HepG2 (cell line): ENCODE measurements at regions not wholly inside any gene's neighbourhood (a gene's known extent, or its start where the extent isn't known, plus 50 kb on each side); places are given as distances from the start of the nearest gene placed in this dataset.

Experiments
- ATAC-seq: fragments of 200-7000 bp; cut with Tn5 transposase; 3 replicates; pipeline ENCODE4 v1.9.1; 2020; ENCODE audit warnings: mild to moderate bottlenecking, moderate library complexity
- BruUV-seq: library from RNA; stranded (reverse); fragments of 400-500 nt; replicated peaks from 2 replicates; lab custom pipeline; 2021; lab: Mats Ljungman, UMichigan
- CTCF ChIA-PET: fragments of 300-600 bp; formaldehyde crosslinking; extraction: SDS; loops from one replicate; lab custom pipeline; 2021; ENCODE audit warnings: low total read pairs, inconsistent platforms, low intra/inter-chr PET ratio; lab: Yijun Ruan, JAX
- POLR2A ChIA-PET: fragments of 350-600 bp; sonication (Branson Sonifier 250); formaldehyde crosslinking; loops from one replicate; lab custom pipeline; 2020; ENCODE audit warnings: antibody characterized with exemption, inconsistent platforms; lab: Yijun Ruan, JAX
- DNase-seq: peaks from one replicate; pipeline ENCODE4 v3.0.0-alpha.2; 2015; ENCODE audit warnings: low spot score
- FAIRE-seq: peaks from 3 replicates; lab custom pipeline; 2011; peaks lifted over from hg19 to GRCh38; lab: Jason Lieb, UNC
- H2AFZ ChIP-seq: one replicate; pipeline ENCODE4 v1.6.1; 2011; ENCODE audit warnings: low read length, inconsistent platforms
- H3K27ac ChIP-seq: fragments of 300-600 bp; 3 replicates; pipeline ENCODE4 v1.8.0; 2011; ENCODE audit warnings: mixed run types, mild to moderate bottlenecking, mixed read lengths, low read length, inconsistent platforms; ENCODE audit not compliant: insufficient read depth; ENCODE audit errors: extremely low read length
- H3K27me3 ChIP-seq, 2 experiments: fragments of 200-600 bp in 1 of 2; 2 replicates in 1 of 2; 3 replicates in 1 of 2; pipeline versions ENCODE4 v1.6.0 to v1.8.0; 2011; ENCODE audit warnings: low read length in 2 of 2, mild to moderate bottlenecking in 2 of 2, moderate library complexity in 2 of 2, inconsistent platforms in 1 of 2; ENCODE audit not compliant: insufficient read depth in 2 of 2, control insufficient read depth in 1 of 2
- H3K36me3 ChIP-seq, 2 experiments: fragments of 200-600 bp in 1 of 2; replicated peaks in 1 of 2; 2 replicates in 1 of 2; 3 replicates in 1 of 2; pipeline versions ENCODE4 v1.5.1 to v1.8.0; 2011; ENCODE audit warnings: low read length in 2 of 2, inconsistent platforms in 1 of 2; ENCODE audit not compliant: insufficient read depth in 2 of 2, control insufficient read depth in 1 of 2
- H3K4me1 ChIP-seq: 2 replicates; pipeline ENCODE4 v1.5.1; 2012; ENCODE audit warnings: low read length, inconsistent platforms; ENCODE audit not compliant: insufficient read depth
- H3K4me2 ChIP-seq: 2 replicates; pipeline ENCODE4 v1.6.0; 2011; ENCODE audit warnings: low read depth, low read length, inconsistent platforms
- H3K4me3 ChIP-seq, 3 experiments: fragments of 200-600 bp in 1 of 3; sonication (generic), shearing (Covaris generic) in 1 of 3; replicated peaks in 1 of 3; 2 replicates each; pipeline ENCODE4 v1.5.1; 2011 to 2016; ENCODE audit warnings: low read length in 3 of 3, inconsistent platforms in 2 of 3, low read depth in 2 of 3, mild to moderate bottlenecking in 2 of 3, control low read depth in 1 of 3, mixed read lengths in 1 of 3; ENCODE audit not compliant: insufficient read depth in 1 of 3
- H3K79me2 ChIP-seq: one replicate; pipeline ENCODE4 v1.6.1; 2011; ENCODE audit warnings: low read length, inconsistent platforms; ENCODE audit not compliant: insufficient read depth
- H3K9ac ChIP-seq: 2 replicates; pipeline ENCODE4 v1.6.0; 2011; ENCODE audit warnings: mild to moderate bottlenecking, low read depth, low read length, inconsistent platforms; ENCODE audit not compliant: insufficient read depth
- H3K9me3 ChIP-seq: 2 replicates; pipeline ENCODE4 v1.5.1; 2012; ENCODE audit warnings: mild to moderate bottlenecking, low read length
- H4K20me1 ChIP-seq: 2 replicates; pipeline ENCODE4 v1.6.0; 2011; ENCODE audit warnings: inconsistent platforms, mild to moderate bottlenecking, low read length, moderate library complexity; ENCODE audit not compliant: insufficient read depth
- GATA4 ChIP-seq: sonication (generic); IDR thresholded peaks from 2 replicates; pipeline ENCODE4 v1.6.1; 2016; ENCODE audit warnings: antibody characterized with exemption, low read depth, borderline replicate concordance
- POGZ ChIP-seq: sonication (generic); formaldehyde crosslinking; IDR thresholded peaks from 2 replicates; pipeline ENCODE4 v1.4.0; 2020; ENCODE audit warnings: mild to moderate bottlenecking, missing genetic modification reagents
- SP1 ChIP-seq, 2 experiments: fragments of 450-650 bp in 1 of 2; sonication (generic) in 1 of 2; formaldehyde crosslinking in 1 of 2; IDR thresholded peaks; 2 replicates each; pipeline versions ENCODE4 v1.4.0 to v1.6.1; 2016 to 2020; ENCODE audit warnings: missing genetic modification reagents in 1 of 2
- ZBTB20 ChIP-seq: sonication (generic); formaldehyde crosslinking; IDR thresholded peaks from 2 replicates; pipeline ENCODE4 v1.8.1; 2023; ENCODE audit warnings: missing genetic modification reagents, low read depth, mild to moderate bottlenecking, borderline replicate concordance
- ZMYM2 ChIP-seq: sonication (generic); formaldehyde crosslinking; IDR thresholded peaks from 2 replicates; pipeline ENCODE4 v1.8.0; 2022; ENCODE audit warnings: mild to moderate bottlenecking, missing genetic modification reagents
- ZNF430 ChIP-seq: sonication (generic); formaldehyde crosslinking; IDR thresholded peaks from 2 replicates; pipeline ENCODE4 v1.9.0; 2021; ENCODE audit warnings: mild to moderate bottlenecking, missing genetic modification reagents
- ZNF546 ChIP-seq: sonication (generic); formaldehyde crosslinking; conservative IDR thresholded peaks from 2 replicates; pipeline ENCODE4 v1.8.1; 2023; ENCODE audit warnings: mild to moderate bottlenecking, missing genetic modification reagents
- ZNF598 ChIP-seq: sonication (generic); formaldehyde crosslinking; IDR thresholded peaks from 2 replicates; pipeline ENCODE4 v1.5.1; 2020; ENCODE audit warnings: mild to moderate bottlenecking, missing genetic modification reagents, borderline replicate concordance
- ZNF614 ChIP-seq: IDR thresholded peaks from 2 replicates; pipeline ENCODE4 v1.6.1; 2018; ENCODE audit warnings: missing biosample characterization, missing genetic modification reagents, inconsistent platforms, borderline replicate concordance
- ZNF891 ChIP-seq: sonication (generic); formaldehyde crosslinking; IDR thresholded peaks from 2 replicates; pipeline ENCODE4 v1.5.0; 2020; ENCODE audit warnings: mild to moderate bottlenecking, missing genetic modification reagents
- WGBS: methylation state at CpG from one replicate; pipeline ENCODE4 v1.1.6; 2017; ENCODE audit warnings: low lambda C conversion rate; 5-methylcytosine and 5-hydroxymethylcytosine counted together
- in situ Hi-C: cut with HindIII; loops from 2 replicates; pipeline ENCODE4 v1.10.0; 2017; ENCODE audit warnings: low pct_unique_long_range_greater_than_20kb; ENCODE audit not compliant: extremely low pct_ligation_motif_present
- intact Hi-C: fragments of 100-400 bp; cut with micrococcal nuclease; formaldehyde crosslinking; loops from one replicate; pipeline ENCODE4 v1.10.0; 2022; ENCODE audit not compliant: unreplicated experiment
- TF ChIP-seq, protein P1 (sequence below): IDR thresholded peaks from 2 replicates; pipeline ENCODE4 v1.6.1; 2016; ENCODE audit warnings: mild to moderate bottlenecking, missing biosample characterization, missing genetic modification reagents

DNA sequence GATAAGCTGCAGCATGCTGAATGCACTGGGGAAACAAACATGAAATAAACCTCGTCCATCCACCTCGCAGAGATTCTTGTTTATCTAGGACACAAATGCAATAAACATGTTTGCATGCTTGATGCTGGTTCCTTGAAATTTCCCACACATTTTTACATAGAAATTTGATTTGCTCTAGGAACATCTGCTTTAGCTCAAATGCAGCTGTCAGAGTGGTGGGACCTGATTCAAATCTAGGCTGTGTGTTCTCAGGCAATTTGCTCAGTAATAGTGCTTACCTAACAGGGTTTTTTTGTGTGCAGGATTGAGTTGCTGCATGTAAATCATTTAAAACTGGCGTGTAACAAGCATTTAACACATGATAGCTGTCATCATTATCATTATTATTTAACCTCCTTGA, 293.1 kb downstream of the QDPR start:
- no peak overlapping the region for H3K4me2 ChIP-seq
- no peak for FAIRE-seq
- H3K4me1 ChIP-seq = no peaks in the 10 kb centered on the region
- no peaks in the 10 kb centered on the region for H3K36me3 ChIP-seq
- no peaks in the 10 kb centered on the region for H3K27me3 ChIP-seq
- H3K27ac ChIP-seq = no peak overlapping the region
- no TSS peak for BruUV-seq
- intact Hi-C loops = no loop called here
- H2AFZ ChIP-seq = no peak overlapping the region
- no peak for TF ChIP-seq ZMYM2 (CRISPR knock-in tag)
- no peak for TF ChIP-seq ZNF614 (CRISPR knock-in tag)
- WGBS = 3% methylated on average over 3 of the region's 3 CpGs
- no peaks in the 10 kb centered on the region for H3K79me2 ChIP-seq
- CTCF ChIA-PET = no interaction called here
- no peak for DNase-seq
- POLR2A ChIA-PET = no interaction called here
- in situ Hi-C loops = no loop called here
- peaks cover 19% of the 10 kb centered on the region for H3K9me3 ChIP-seq
- no peak overlapping the region for H3K4me3 ChIP-seq
- ATAC-seq = no peak
- no peaks in the 10 kb centered on the region for H4K20me1 ChIP-seq
- H3K9ac ChIP-seq = no peak overlapping the region

DNA sequence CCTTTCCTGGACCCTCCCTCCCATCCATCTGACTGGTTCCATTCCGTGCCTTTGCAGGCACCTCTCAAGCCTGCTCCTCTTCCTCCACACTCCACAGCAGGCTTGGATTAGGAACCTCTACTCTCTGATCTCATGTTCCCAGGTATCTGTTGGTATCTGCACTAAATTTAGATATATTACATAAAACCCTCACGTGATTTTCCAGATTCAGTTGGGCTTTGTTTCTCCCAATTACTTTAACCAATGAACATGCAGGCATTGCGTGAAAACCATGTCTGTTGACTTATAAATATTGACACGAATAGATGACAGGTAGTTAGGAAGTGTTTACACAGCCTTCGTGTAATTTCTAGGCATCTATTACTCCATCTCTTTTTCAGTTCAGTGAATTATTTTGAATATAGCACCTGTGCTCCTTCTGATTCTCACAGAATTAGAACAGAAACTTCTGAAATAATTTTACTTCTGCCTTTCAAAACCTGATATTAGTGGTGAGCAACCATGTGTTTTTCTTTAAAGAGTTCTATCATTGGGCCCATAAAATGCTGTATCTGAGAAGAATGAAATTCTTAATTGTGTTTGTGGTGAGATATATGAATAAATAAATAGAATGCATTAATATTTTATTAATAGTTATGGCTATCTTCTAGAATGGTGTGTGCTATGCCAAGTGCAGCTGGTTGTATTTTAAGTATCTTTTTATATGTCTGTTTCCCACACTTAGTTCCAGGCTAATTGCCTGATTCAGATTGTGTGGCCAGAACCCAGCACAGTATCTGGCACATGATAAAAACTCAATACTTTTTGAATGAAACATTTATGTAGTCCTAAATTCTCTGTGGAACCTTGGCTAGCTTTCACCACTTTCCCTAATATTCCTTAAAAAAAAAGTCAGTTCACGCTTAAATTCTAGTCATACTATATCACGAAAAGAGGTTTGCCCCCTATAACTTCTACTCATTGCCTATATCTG, 304.8 kb downstream of the QDPR start:
- intact Hi-C loops = no loop called here
- POLR2A ChIA-PET = no interaction called here

More for the DNA sequence above, 304.8 kb downstream of the QDPR start:
- Histone ChIP-seq H2AFZ (no peak overlapping the region), H3K4me1 (no peaks in the 10 kb centered on the region), H3K79me2 (no peaks in the 10 kb centered on the region), H3K9me3 (no peaks in the 10 kb centered on the region; the same call in 1 of the 2 replicates), H3K9ac (no peak overlapping the region), H4K20me1 (no peaks in the 10 kb centered on the region), H3K36me3 (no peaks in the 10 kb centered on the region), H3K4me3 (no peak overlapping the region), H3K27me3 (no peaks in the 10 kb centered on the region), H3K4me2 (no peak overlapping the region), H3K27ac (no peak overlapping the region)
- BruUV-seq = no TSS peak
- in situ Hi-C loops = no loop called here
- CTCF ChIA-PET = no interaction called here
- WGBS = 1% methylated on average over 7 of the region's 7 CpGs
- DNase-seq = no peak
- TF ChIP-seq, protein P1, sequence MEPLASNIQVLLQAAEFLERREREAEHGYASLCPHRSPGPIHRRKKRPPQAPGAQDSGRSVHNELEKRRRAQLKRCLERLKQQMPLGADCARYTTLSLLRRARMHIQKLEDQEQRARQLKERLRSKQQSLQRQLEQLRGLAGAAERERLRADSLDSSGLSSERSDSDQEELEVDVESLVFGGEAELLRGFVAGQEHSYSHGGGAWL (CRISPR knock-in tag) = no peak
- no peak for TF ChIP-seq ZNF891 (CRISPR knock-in tag)
- no peak for TF ChIP-seq SP1 (IDR thresholded peaks at IDR 0.05)
- no peak for TF ChIP-seq SP1 (CRISPR knock-in tag; IDR thresholded peaks at IDR 0.05)
- TF ChIP-seq ZNF598 (CRISPR knock-in tag) = no peak
- no peak for TF ChIP-seq POGZ
- no peak for TF ChIP-seq ZNF546 (CRISPR knock-in tag)
- no peak for TF ChIP-seq GATA4
- TF ChIP-seq ZBTB20 (CRISPR knock-in tag) = no peak
- no peak for TF ChIP-seq ZNF430 (CRISPR knock-in tag)
- ATAC-seq = no peak
- FAIRE-seq = no peak
